T-helper 2 cell treated with Interferon-gamma antibody and Interleukin-4, amounts not matched to agents 5 μg/mL and 100 μg/mL, for 36 hours (primary cell): ENCODE measurements at regions not wholly inside any gene's neighbourhood (a gene's known extent, or its start where the extent isn't known, plus 50 kb on each side); places are given as distances from the start of the nearest gene placed in this dataset.

ENCODE experiments used
- DNase-seq: peaks from one replicate; pipeline ENCODE4 v3.0.0; 2021; ENCODE audit warnings: low spot score
- H3K27ac Mint-ChIP-seq: one replicate; pipeline ENCODE4 v1.8.0; 2021; ENCODE audit warnings: mild to moderate bottlenecking, mixed read lengths
- H3K27me3 Mint-ChIP-seq: one replicate; pipeline ENCODE4 v1.8.0; 2021; ENCODE audit warnings: low read depth, mixed read lengths
- H3K36me3 Mint-ChIP-seq: one replicate; pipeline ENCODE4 v1.8.0; 2021; ENCODE audit warnings: low read depth, mixed read lengths
- H3K4me1 Mint-ChIP-seq: one replicate; pipeline ENCODE4 v1.8.0; 2021; ENCODE audit warnings: low read depth, mixed read lengths
- H3K4me3 Mint-ChIP-seq: one replicate; pipeline ENCODE4 v1.8.0; 2022; ENCODE audit warnings: mild to moderate bottlenecking, moderate library complexity, mixed read lengths
- H3K9me3 Mint-ChIP-seq: one replicate; pipeline ENCODE4 v1.8.0; 2021; ENCODE audit warnings: mixed read lengths

DNA sequence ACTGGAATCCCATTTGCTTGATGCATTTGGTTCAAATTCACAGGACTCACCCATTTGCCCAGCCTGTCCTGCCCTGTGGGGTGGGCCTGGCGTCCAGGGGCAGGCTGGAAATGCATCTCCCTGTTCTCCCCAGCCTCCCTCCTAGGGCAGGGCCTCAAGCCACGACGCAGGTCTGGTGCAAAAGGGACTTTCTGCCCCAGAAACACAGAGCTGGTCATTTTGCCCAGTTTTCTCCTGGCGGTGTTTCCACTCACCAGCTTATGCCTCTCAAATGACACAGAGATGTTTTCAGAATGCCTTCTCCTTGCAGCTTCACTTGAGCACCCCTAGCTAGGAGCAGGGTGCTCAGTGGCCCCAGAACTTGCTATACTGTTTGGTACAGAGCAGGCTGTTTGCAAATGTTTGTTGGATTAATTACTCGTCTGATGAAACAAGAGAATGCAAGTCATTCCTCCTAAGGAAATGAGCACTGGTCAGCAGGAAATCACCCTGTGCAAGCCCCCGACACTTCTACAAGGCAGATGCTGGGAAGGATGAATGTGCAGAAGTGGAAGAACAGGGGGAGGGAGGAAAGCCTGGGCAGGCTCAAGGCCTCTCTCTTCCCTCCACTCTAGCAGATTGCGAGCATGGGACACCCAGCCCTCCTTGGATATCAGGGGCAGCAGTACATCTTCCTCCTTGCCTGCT is 164.3 kb upstream of the APCDD1 start:
- DNase-seq: no peak
- peaks cover 8% of the 10 kb centered on the region for H3K9me3 Mint-ChIP-seq

DNA sequence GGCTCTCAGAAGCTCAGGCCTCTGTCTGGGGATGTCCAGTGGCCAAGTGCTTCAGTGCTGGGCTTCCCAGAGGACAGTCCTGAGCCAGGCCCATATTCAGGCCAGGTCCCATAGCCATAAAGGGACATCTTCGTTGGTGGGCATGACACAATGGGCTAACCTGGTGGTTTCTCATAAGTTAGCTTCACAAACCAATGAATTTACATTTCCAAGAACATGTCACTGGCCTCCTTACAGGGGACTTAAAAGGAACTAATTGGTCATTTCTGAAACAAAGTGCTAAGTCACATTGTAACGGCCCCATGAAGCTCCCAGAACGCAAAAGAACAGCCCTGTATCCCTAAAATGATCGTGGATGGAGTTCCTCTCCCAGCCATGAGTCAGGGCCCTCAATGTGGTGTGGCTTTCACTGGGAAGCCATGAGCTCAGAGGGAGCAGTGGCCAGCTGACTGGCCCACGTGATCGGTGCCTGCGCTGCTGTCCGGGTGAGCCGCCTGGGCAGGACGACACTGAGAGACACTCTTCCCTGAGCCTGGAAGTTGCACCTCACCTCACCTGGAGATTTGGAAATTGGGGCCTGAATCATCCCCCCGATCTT is 163.7 kb upstream of the APCDD1 start:
- Mint-ChIP-seq H3K27ac (no peak overlapping the region), H3K4me1 (no peaks in the 10 kb centered on the region), H3K36me3 (no peaks in the 10 kb centered on the region), H3K9me3 (peaks cover 8% of the 10 kb centered on the region), H3K27me3 (no peaks in the 10 kb centered on the region), H3K4me3 (no peak overlapping the region)
- no peak for DNase-seq

More for the DNA sequence above, 164.3 kb upstream of the APCDD1 start:
- H3K27ac Mint-ChIP-seq: no peak overlapping the region
- no peaks in the 10 kb centered on the region for H3K27me3 Mint-ChIP-seq
- no peaks in the 10 kb centered on the region for H3K4me1 Mint-ChIP-seq
- no peak overlapping the region for H3K4me3 Mint-ChIP-seq
- no peaks in the 10 kb centered on the region for H3K36me3 Mint-ChIP-seq

DNA sequence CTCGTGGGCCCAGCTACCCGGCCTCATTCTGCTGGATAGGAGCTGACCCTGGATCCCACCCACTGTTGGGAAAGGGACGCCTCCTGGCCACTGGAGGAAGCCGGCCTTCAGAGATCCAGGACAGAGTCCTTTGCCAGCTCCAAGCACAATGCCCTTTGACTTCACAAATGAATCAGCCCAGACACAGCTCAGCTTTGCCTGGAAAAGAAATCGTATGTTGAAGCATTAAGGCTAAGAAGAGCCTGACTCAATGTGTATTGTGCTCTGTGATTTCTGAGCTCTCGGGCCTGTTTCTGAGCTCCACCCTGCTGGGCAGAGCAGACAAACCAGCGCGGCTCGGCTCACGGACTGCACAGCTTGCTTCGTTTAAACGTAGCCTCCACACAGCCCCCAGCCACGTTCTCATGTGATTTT is 162.9 kb upstream of the APCDD1 start:
- no peak for DNase-seq
- Mint-ChIP-seq H3K4me1 (no peaks in the 10 kb centered on the region), H3K27me3 (no peaks in the 10 kb centered on the region), H3K4me3 (no peak overlapping the region), H3K27ac (no peak overlapping the region), H3K36me3 (no peaks in the 10 kb centered on the region), H3K9me3 (peaks cover 8% of the 10 kb centered on the region)

GRCh38 chr18:10293966-10294365 is 160.5 kb upstream of the APCDD1 start:
- H3K36me3 Mint-ChIP-seq: no peaks in the 10 kb centered on the region
- H3K27me3 Mint-ChIP-seq: no peaks in the 10 kb centered on the region
- no peaks in the 10 kb centered on the region for H3K9me3 Mint-ChIP-seq
- H3K4me3 Mint-ChIP-seq: no peak overlapping the region
- H3K4me1 Mint-ChIP-seq: no peaks in the 10 kb centered on the region
- no peak overlapping the region for H3K27ac Mint-ChIP-seq
- DNase-seq: no peak

- Mint-ChIP-seq H3K4me1 (no peaks in the 10 kb centered on the region), H3K4me3 (no peak overlapping the region), H3K27ac (no peak overlapping the region), H3K27me3 (no peaks in the 10 kb centered on the region), H3K36me3 (no peaks in the 10 kb centered on the region), H3K9me3 (no peaks in the 10 kb centered on the region)
- no peak for DNase-seq
Observed at GRCh38 chr18:10295751-10296150, 158.7 kb upstream of the APCDD1 start.

GRCh38 chr18:10296491-10296890 is 157.9 kb upstream of the APCDD1 start:
- DNase-seq: no peak
- H3K9me3 Mint-ChIP-seq: no peaks in the 10 kb centered on the region
- no peaks in the 10 kb centered on the region for H3K4me1 Mint-ChIP-seq
- no peaks in the 10 kb centered on the region for H3K27me3 Mint-ChIP-seq
- no peak overlapping the region for H3K4me3 Mint-ChIP-seq
- no peaks in the 10 kb centered on the region for H3K36me3 Mint-ChIP-seq
- H3K27ac Mint-ChIP-seq: no peak overlapping the region

DNA sequence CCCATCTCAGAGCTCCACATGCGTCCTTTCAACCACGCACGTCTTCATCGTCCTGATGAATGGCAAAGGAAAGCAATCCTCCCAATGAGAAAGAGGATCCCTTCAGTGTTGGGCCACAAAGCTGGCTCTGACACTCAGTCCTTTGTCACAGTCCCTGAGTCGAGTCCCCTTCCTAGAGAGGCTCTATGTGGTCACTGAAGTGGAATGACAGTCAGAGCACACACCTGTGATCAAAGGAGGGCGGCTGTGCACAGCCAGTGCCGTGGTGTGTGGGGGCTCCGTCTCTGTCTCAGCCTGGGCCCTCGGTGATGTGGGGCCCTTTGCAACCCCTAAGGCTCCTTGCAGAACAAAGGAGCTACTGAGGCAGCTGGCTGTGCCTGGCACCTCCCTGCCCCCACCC is 157.3 kb upstream of the APCDD1 start:
- Mint-ChIP-seq H3K27me3 (peaks cover 2% of the 10 kb centered on the region), H3K36me3 (no peaks in the 10 kb centered on the region), H3K4me3 (no peak overlapping the region), H3K4me1 (no peaks in the 10 kb centered on the region), H3K27ac (no peak overlapping the region), H3K9me3 (no peaks in the 10 kb centered on the region)
- no peak for DNase-seq

GRCh38 chr18:10298346-10298745 is 156.1 kb upstream of the APCDD1 start:
- Mint-ChIP-seq H3K4me1 (no peaks in the 10 kb centered on the region), H3K36me3 (no peaks in the 10 kb centered on the region), H3K9me3 (no peaks in the 10 kb centered on the region), H3K27ac (no peak overlapping the region), H3K27me3 (peaks cover 2% of the 10 kb centered on the region), H3K4me3 (no peak overlapping the region)
- DNase-seq: no peak

DNA sequence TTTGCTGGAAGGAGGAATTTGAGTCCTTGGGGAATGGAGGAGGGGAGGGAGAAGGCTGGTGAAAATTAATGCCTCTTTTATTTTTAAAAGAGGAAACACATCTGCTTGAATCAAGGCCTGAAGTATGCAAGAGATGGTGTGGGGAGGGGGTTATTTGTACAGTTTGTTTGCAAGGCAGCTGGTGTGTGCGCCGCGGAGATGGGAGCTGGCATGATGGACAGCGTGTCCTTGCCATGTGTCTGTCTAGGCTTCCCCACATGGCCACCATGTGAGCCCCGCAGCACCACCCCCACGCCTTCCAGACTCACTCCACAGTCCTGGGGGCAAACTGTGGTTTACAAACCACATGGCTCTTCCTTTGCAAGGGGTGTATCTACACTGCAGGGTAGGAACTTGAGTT is 154.8 kb upstream of the APCDD1 start:
- DNase-seq: no peak
- no peaks in the 10 kb centered on the region for H3K4me1 Mint-ChIP-seq
- H3K4me3 Mint-ChIP-seq: no peak overlapping the region
- H3K36me3 Mint-ChIP-seq: no peaks in the 10 kb centered on the region
- H3K27ac Mint-ChIP-seq: no peak overlapping the region
- no peaks in the 10 kb centered on the region for H3K9me3 Mint-ChIP-seq
- H3K27me3 Mint-ChIP-seq: peaks cover 2% of the 10 kb centered on the region

DNA sequence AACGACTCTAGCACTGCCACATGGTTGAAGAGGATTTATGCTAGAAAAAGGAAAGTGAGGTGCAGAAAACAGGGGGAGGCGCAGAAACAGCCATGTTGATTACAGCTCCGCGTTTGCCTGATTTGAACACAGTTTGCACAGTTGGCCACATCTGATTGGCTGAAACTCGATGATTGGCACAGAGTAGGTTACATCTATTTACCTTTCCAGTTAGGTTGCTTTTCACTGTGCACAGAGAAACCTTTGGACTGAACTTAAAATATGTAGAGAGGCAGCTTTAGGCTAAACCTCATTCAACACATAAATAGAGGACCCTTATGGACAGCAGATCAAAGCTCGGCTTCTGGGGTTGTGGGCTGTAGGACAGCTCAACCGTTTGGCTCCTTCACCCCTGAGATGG is 153.7 kb upstream of the APCDD1 start:
- Mint-ChIP-seq H3K9me3 (no peaks in the 10 kb centered on the region), H3K4me1 (no peaks in the 10 kb centered on the region), H3K36me3 (no peaks in the 10 kb centered on the region), H3K27ac (no peak overlapping the region), H3K4me3 (no peak overlapping the region), H3K27me3 (peaks cover 2% of the 10 kb centered on the region)
- no peak for DNase-seq

- H3K4me1 Mint-ChIP-seq: no peaks in the 10 kb centered on the region
- no peaks in the 10 kb centered on the region for H3K9me3 Mint-ChIP-seq
- no peak overlapping the region for H3K4me3 Mint-ChIP-seq
- H3K27me3 Mint-ChIP-seq: peaks cover 2% of the 10 kb centered on the region
- no peak overlapping the region for H3K27ac Mint-ChIP-seq
- DNase-seq: no peak
- H3K36me3 Mint-ChIP-seq: no peaks in the 10 kb centered on the region
Observed at GRCh38 chr18:10301831-10302483, 152.5 kb upstream of the APCDD1 start.

- H3K9me3 Mint-ChIP-seq: no peaks in the 10 kb centered on the region
- H3K36me3 Mint-ChIP-seq: no peaks in the 10 kb centered on the region
- no peak overlapping the region for H3K27ac Mint-ChIP-seq
- DNase-seq: no peak
- H3K4me1 Mint-ChIP-seq: no peaks in the 10 kb centered on the region
- peaks cover 2% of the 10 kb centered on the region for H3K27me3 Mint-ChIP-seq
- no peak overlapping the region for H3K4me3 Mint-ChIP-seq
Observed at GRCh38 chr18:10303171-10303570, 151.3 kb upstream of the APCDD1 start.

DNA sequence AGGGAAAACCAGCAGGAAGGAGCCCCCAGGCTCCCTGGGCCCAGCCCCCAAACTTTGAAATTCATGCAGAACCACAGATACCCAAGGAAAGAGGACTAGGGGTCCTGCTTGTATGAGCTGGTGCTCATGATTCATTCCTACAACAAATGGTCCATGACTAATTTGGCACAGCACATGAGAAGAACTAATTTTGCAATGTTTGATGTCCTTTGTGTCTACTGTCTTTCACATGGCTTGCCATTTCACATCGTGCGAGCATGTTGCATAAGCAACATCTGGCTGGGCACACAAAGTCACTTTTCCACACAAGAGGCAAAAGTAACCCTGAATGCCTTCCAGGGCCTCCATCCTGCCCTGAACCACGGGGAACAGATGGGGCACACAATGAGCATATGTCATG is 149.6 kb upstream of the APCDD1 start:
- Mint-ChIP-seq H3K4me3 (no peak overlapping the region), H3K9me3 (no peaks in the 10 kb centered on the region), H3K4me1 (no peaks in the 10 kb centered on the region), H3K27ac (no peak overlapping the region), H3K27me3 (peaks cover 2% of the 10 kb centered on the region), H3K36me3 (no peaks in the 10 kb centered on the region)
- DNase-seq: no peak

DNA sequence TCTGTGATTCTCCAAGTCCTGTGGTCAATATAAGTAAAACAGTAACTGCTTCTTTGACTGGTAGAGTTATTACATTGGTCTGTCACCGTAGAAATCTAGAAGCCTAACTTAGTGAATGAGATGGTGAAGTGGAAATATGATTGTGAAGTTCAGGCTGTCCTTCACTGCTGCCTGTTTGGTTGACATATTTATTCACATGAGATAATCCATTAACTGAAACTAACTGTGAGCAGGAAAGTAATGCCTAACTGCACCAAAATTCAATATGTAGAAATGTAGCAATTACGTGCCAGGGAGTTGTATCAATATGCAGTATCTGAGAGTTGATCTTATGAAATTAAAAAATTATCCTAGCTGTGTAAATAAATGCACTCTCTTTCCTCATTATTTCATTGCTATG is 147.7 kb upstream of the APCDD1 start:
- no peak overlapping the region for H3K4me3 Mint-ChIP-seq
- H3K4me1 Mint-ChIP-seq: no peaks in the 10 kb centered on the region
- H3K27me3 Mint-ChIP-seq: no peaks in the 10 kb centered on the region
- H3K36me3 Mint-ChIP-seq: no peaks in the 10 kb centered on the region
- DNase-seq: no peak
- no peaks in the 10 kb centered on the region for H3K9me3 Mint-ChIP-seq
- no peak overlapping the region for H3K27ac Mint-ChIP-seq
